SKM-1 (cell line): ENCODE measurements at regions not wholly inside any gene's neighbourhood (a gene's known extent, or its start where the extent isn't known, plus 50 kb on each side); places are given as distances from the start of the nearest gene placed in this dataset.
"Not testable (repeated sequence)": the region's sequence is repeated elsewhere in the genome, so short reads cannot be mapped to it uniquely, and the experiment has no call there.

ENCODE experiments used
- DNase-seq: peaks from one replicate; lab custom pipeline; 2025; ENCODE audit not compliant: unreplicated experiment; lab: John Stamatoyannopoulos, UW

- DNase-seq, result no peak
Measured at GRCh38 chrX:46367491-46367890, 177.7 kb downstream of the ZNF674 start.

- DNase-seq, result no peak
Measured at GRCh38 chrX:46366381-46367207, 178.6 kb downstream of the ZNF674 start.

GRCh38 chrX:46354481-46354880, 190.7 kb downstream of the ZNF674 start:
- DNase-seq, result no peak

- DNase-seq, result no peak
Measured at GRCh38 chrX:46341767-46342322, 203.4 kb downstream of the ZNF674 start.

- DNase-seq, result no peak
Measured at GRCh38 chrX:46340696-46341095, 204.5 kb downstream of the ZNF674 start.

GRCh38 chrX:46333550-46333949, 211.7 kb downstream of the ZNF674 start:
- no peak for DNase-seq

GRCh38 chrX:46330981-46331380, 214.2 kb downstream of the ZNF674 start:
- DNase-seq, result no peak

GRCh38 chrX:46330513-46330912, 214.7 kb downstream of the ZNF674 start:
- DNase-seq, result no peak

- DNase-seq, result no peak
Measured at GRCh38 chrX:46328133-46328532, 217.1 kb downstream of the ZNF674 start.

GRCh38 chrX:46327566-46328115, 217.6 kb downstream of the ZNF674 start:
- DNase-seq, result no peak

GRCh38 chrX:46326161-46326560, 219.1 kb downstream of the ZNF674 start:
- no peak for DNase-seq

- no peak for DNase-seq
Measured at GRCh38 chrX:46325312-46325877, 219.8 kb downstream of the ZNF674 start.

- DNase-seq, result no peak
Measured at GRCh38 chrX:46324166-46324565, 221.1 kb downstream of the ZNF674 start.

GRCh38 chrX:46322929-46323328, 222.3 kb downstream of the ZNF674 start:
- DNase-seq, result not testable (repeated sequence)

- no peak for DNase-seq
Measured at GRCh38 chrX:46321676-46322075, 223.5 kb downstream of the ZNF674 start.

GRCh38 chrX:46319750-46320149, 225.5 kb downstream of the ZNF674 start:
- DNase-seq, result no peak

GRCh38 chrX:46318551-46318950, 226.7 kb downstream of the ZNF674 start:
- DNase-seq, result no peak

- DNase-seq, result no peak
Measured at GRCh38 chrX:46317163-46317562, 228.1 kb downstream of the ZNF674 start.

GRCh38 chrX:46311581-46312120, 233.6 kb downstream of the ZNF674 start:
- no peak for DNase-seq

GRCh38 chrX:46310815-46311497, 234.3 kb downstream of the ZNF674 start:
- DNase-seq, result no peak

GRCh38 chrX:46308110-46308509, 237.1 kb downstream of the ZNF674 start:
- no peak for DNase-seq
